ENCODE measurements at regions not wholly inside any gene's neighbourhood (a gene's known extent, or its start where the extent isn't known, plus 50 kb on each side); places are given as distances from the start of the nearest gene placed in this dataset.

- H3K27ac ChIP-seq, result no peak overlapping the region
- 98% methylated on average over 1 of the region's 1 CpG for WGBS, 2 donors
- no peaks in the 10 kb centered on the region for H3K9me3 ChIP-seq
- no peak for DNase-seq
- H3K36me3 ChIP-seq, result no peaks in the 10 kb centered on the region
- H3K4me3 ChIP-seq (replicated peaks in 1 of 3), result no peak overlapping the region
- intact Hi-C loops (cut with DNase I), result no loop called here
- H3K27me3 ChIP-seq, result no peaks in the 10 kb centered on the region
- no peaks in the 10 kb centered on the region for H3K4me1 ChIP-seq
- TF ChIP-seq POLR2A (IDR thresholded peaks at IDR 0.05) (no peak), CTCF (IDR thresholded peaks at IDR 0.05) (no peak)
Measured at GRCh38 chr16:55136356-55137150, 187.4 kb upstream of the IRX6 start.

DNA sequence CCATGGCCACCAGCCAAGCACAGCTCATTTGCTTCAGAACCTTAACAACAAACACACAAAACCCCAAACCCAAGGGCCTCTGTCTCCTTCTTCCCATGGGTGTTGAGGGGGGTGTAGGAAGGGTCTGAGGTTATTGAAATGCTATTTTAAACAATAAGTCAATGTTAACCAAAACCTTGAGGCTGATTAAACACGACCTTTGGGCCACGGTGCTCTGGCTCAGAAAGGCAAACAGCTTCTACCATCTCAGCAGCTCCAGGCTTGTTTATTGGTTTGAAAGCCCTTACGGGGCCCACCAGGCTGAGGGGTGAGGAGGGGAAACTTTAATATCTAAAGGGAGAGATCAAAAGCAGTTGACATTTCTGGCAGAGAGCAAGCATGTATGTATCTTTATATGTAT, 185.7 kb upstream of the IRX6 start:
- intact Hi-C loops (cut with DNase I), result no loop called here

GRCh38 chr16:55142405-55142804, 181.6 kb upstream of the IRX6 start:
- Histone ChIP-seq H3K27ac (no peak overlapping the region), H3K27me3 (no peaks in the 10 kb centered on the region), H3K4me1 (no peaks in the 10 kb centered on the region), H3K36me3 (no peaks in the 10 kb centered on the region), H3K4me3 (replicated peaks in 1 of 3) (no peak overlapping the region), H3K9me3 (no peaks in the 10 kb centered on the region)
- WGBS, 2 donors, result 77 to 83% methylated on average over 4 of the region's 4 CpGs
- intact Hi-C loops (cut with DNase I), result no loop called here
- TF ChIP-seq CTCF (IDR thresholded peaks at IDR 0.05), result no peak
- no peak for TF ChIP-seq POLR2A (IDR thresholded peaks at IDR 0.05)
- no peak for DNase-seq

More for the DNA sequence above, 185.7 kb upstream of the IRX6 start:
- DNase-seq, result no peak
- Histone ChIP-seq H3K27me3 (no peaks in the 10 kb centered on the region), H3K27ac (no peak overlapping the region), H3K36me3 (no peaks in the 10 kb centered on the region), H3K4me1 (no peaks in the 10 kb centered on the region), H3K9me3 (no peaks in the 10 kb centered on the region), H3K4me3 (replicated peaks in 1 of 3) (no peak overlapping the region)
- 64 to 76% methylated on average over 3 of the region's 3 CpGs for WGBS, 2 donors
- TF ChIP-seq POLR2A (IDR thresholded peaks at IDR 0.05) (no peak), CTCF (IDR thresholded peaks at IDR 0.05) (no peak)

- 86 to 91% methylated on average over 3 of the region's 3 CpGs for WGBS, 2 donors
- Histone ChIP-seq H3K27ac (no peak overlapping the region), H3K36me3 (no peaks in the 10 kb centered on the region), H3K9me3 (no peaks in the 10 kb centered on the region), H3K4me3 (replicated peaks in 1 of 3) (no peak overlapping the region), H3K27me3 (no peaks in the 10 kb centered on the region), H3K4me1 (no peaks in the 10 kb centered on the region)
- intact Hi-C loops (cut with DNase I), result no loop called here
- no peak for DNase-seq
- TF ChIP-seq POLR2A (IDR thresholded peaks at IDR 0.05), result no peak
- no peak for TF ChIP-seq CTCF (IDR thresholded peaks at IDR 0.05)
Measured at GRCh38 chr16:55144651-55145050, 179.4 kb upstream of the IRX6 start.

- no peak for DNase-seq
- no peak overlapping the region for H3K27ac ChIP-seq
- no peaks in the 10 kb centered on the region for H3K27me3 ChIP-seq
- H3K9me3 ChIP-seq, result no peaks in the 10 kb centered on the region
- H3K36me3 ChIP-seq, result no peaks in the 10 kb centered on the region
- H3K4me1 ChIP-seq, result no peaks in the 10 kb centered on the region
- 93 to 99% methylated on average over 2 of the region's 2 CpGs for WGBS, 2 donors
- no peak overlapping the region for H3K4me3 ChIP-seq (replicated peaks in 1 of 3)
- intact Hi-C loops (cut with DNase I), result no loop called here
- TF ChIP-seq POLR2A (IDR thresholded peaks at IDR 0.05) (no peak), CTCF (IDR thresholded peaks at IDR 0.05) (no peak)
Measured at GRCh38 chr16:55145771-55146603, 178.0 kb upstream of the IRX6 start.
